ENCODE measurements at regions not wholly inside any gene's neighbourhood (a gene's known extent, or its start where the extent isn't known, plus 50 kb on each side); places are given as distances from the start of the nearest gene placed in this dataset.

DNA sequence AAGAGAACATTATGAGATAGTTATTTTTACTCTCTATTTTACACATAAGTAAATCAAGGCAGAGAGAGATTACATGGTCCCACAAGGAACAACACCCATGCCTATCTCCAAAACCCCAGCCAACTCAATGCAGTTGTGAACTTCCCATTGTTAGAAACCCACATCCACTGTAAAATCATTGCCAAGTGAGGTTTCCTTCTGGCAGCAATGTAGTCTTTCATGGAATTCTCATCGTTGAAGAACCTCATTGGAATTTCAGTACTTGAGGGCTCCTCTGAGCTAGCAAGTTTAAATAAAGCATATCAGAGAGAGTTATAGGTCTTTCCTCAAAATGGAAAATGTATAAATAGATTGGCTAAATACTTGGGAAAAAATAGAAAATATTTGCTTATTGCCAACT is 105.2 kb downstream of the RAD51AP2 start:
- H3K27me3 Mint-ChIP-seq (ENCODE audit: low read depth): no peaks in the 10 kb centered on the region
- H3K36me3 Mint-ChIP-seq (ENCODE audit: low read depth): no peaks in the 10 kb centered on the region
- H3K9me3 Mint-ChIP-seq (ENCODE audit: insufficient read depth): no peaks in the 10 kb centered on the region
- ATAC-seq: no peak
- H3K27ac Mint-ChIP-seq: no peak overlapping the region
- ChIA-PET CTCF (no interaction called here), POLR2A (no interaction called here)
- no peak overlapping the region for H3K4me3 Mint-ChIP-seq
- no peaks in the 10 kb centered on the region for H3K4me1 Mint-ChIP-seq (ENCODE audit: low read depth)
- DNase-seq: no peak

- H3K27me3 Mint-ChIP-seq (ENCODE audit: low read depth): no peaks in the 10 kb centered on the region
- POLR2A ChIA-PET: no interaction called here
- H3K4me1 Mint-ChIP-seq (ENCODE audit: low read depth): no peaks in the 10 kb centered on the region
- no peak for DNase-seq
- H3K9me3 Mint-ChIP-seq (ENCODE audit: insufficient read depth): peaks cover 18% of the 10 kb centered on the region
- no peaks in the 10 kb centered on the region for H3K36me3 Mint-ChIP-seq (ENCODE audit: low read depth)
- no peak overlapping the region for H3K4me3 Mint-ChIP-seq
- ATAC-seq: no peak
- CTCF ChIA-PET: no interaction called here
- no peak overlapping the region for H3K27ac Mint-ChIP-seq
Observed at GRCh38 chr2:17401096-17401495, 117.1 kb downstream of the RAD51AP2 start.

DNA sequence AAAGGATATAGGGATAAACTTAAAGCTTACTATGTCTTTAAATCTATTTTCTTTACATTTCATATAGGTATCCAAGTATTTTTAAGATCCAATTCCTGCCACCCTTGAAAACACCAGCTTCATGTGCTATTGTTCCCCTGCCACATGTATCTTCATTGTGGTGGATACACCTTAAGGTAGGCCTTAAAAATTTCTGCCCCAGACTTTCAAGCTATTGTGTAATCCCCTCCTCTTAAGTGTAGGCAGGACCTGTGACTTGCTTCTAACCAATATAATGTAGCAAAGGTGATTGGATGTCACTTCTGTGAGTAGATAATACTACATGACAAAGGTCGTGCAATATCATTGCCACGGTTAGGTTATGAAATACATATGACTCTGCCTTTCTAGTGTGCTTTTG is 119.5 kb downstream of the RAD51AP2 start:
- POLR2A ChIA-PET: no interaction called here
- Mint-ChIP-seq H3K4me1 (ENCODE audit: low read depth) (no peaks in the 10 kb centered on the region), H3K4me3 (no peak overlapping the region), H3K36me3 (ENCODE audit: low read depth) (no peaks in the 10 kb centered on the region), H3K9me3 (ENCODE audit: insufficient read depth) (peaks cover 12% of the 10 kb centered on the region), H3K27me3 (ENCODE audit: low read depth) (no peaks in the 10 kb centered on the region), H3K27ac (no peak overlapping the region)
- DNase-seq: no peak
- no peak for ATAC-seq
- CTCF ChIA-PET: no interaction called here

DNA sequence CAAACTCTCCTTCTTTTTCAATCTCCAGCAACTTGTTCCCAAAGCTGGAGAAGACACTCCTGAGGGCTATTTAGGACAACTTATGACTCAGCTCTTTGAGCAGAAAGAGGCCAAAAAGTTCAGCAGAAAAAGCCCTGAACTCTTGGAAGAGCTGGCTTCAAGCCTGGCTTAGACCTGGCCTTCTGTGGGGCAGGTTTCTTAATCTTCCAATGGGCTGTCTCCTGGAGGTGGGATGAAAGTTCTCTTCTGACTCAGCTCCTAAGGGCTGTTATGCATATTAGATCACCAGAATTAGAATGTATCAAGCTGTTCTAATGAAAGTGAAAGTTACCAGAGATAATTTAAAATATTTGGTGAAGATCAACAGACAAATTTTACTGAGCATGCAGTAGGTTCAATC is 129.4 kb downstream of the RAD51AP2 start:
- CTCF ChIA-PET: no interaction called here
- no peaks in the 10 kb centered on the region for H3K36me3 Mint-ChIP-seq (ENCODE audit: low read depth)

DNA sequence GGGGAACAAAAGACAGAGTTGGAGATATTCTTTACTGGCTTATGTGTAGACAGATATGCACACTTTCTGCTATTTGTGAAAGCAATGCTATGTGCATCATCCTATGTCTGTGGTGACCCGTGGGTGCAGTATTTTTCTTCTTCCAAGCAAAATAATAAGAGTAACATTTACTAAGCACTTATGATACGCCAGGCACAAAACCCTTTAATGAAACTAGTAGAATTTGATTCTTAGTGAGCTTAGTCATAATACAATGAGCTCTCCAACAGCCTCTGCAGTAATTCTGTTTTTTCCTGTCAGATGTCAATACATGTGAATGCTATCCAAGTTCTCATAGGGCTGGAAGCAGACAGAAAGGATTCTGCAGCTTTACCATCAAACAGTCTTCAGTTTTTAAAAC is 130.6 kb downstream of the RAD51AP2 start:
- POLR2A ChIA-PET: no interaction called here
- ATAC-seq: no peak

More for the DNA sequence above, 129.4 kb downstream of the RAD51AP2 start:
- no peaks in the 10 kb centered on the region for H3K4me1 Mint-ChIP-seq (ENCODE audit: low read depth)
- POLR2A ChIA-PET: no interaction called here
- H3K27me3 Mint-ChIP-seq (ENCODE audit: low read depth): no peaks in the 10 kb centered on the region
- no peak overlapping the region for H3K27ac Mint-ChIP-seq
- no peak for ATAC-seq
- H3K9me3 Mint-ChIP-seq (ENCODE audit: insufficient read depth): no peaks in the 10 kb centered on the region
- no peak overlapping the region for H3K4me3 Mint-ChIP-seq
- DNase-seq: no peak

DNA sequence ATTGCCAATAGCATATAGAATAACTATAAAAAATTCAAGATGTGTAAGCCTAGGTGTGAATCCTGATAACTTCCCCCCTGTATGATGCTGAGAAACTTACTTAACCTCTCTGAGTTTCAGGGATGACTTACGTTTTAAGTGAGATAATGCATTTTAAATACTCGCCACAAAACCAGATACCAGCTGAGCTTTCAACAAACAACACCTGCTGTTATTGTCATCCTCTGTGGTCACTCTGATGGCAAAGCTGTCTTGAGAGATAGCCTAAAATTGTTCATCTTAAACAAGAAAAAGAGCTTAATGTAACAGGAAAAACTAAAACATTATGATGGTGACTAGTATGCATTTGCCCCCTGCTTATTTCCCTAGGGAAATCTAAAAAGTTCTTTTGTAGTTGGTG is 131.5 kb downstream of the RAD51AP2 start:
- Mint-ChIP-seq H3K4me3 (no peak overlapping the region), H3K9me3 (ENCODE audit: insufficient read depth) (no peaks in the 10 kb centered on the region), H3K27me3 (ENCODE audit: low read depth) (no peaks in the 10 kb centered on the region), H3K27ac (no peak overlapping the region), H3K36me3 (ENCODE audit: low read depth) (no peaks in the 10 kb centered on the region), H3K4me1 (ENCODE audit: low read depth) (no peaks in the 10 kb centered on the region)
- DNase-seq (no peak), ATAC-seq (no peak)
- POLR2A ChIA-PET: no interaction called here
- CTCF ChIA-PET: no interaction called here

More for the DNA sequence above, 130.6 kb downstream of the RAD51AP2 start:
- CTCF ChIA-PET: no interaction called here
- H3K4me3 Mint-ChIP-seq: no peak overlapping the region
- no peaks in the 10 kb centered on the region for H3K4me1 Mint-ChIP-seq (ENCODE audit: low read depth)
- no peak overlapping the region for H3K27ac Mint-ChIP-seq
- no peak for DNase-seq
- H3K27me3 Mint-ChIP-seq (ENCODE audit: low read depth): no peaks in the 10 kb centered on the region
- no peaks in the 10 kb centered on the region for H3K36me3 Mint-ChIP-seq (ENCODE audit: low read depth)
- H3K9me3 Mint-ChIP-seq (ENCODE audit: insufficient read depth): no peaks in the 10 kb centered on the region

- CTCF ChIA-PET: no interaction called here
- H3K36me3 Mint-ChIP-seq (ENCODE audit: low read depth): no peaks in the 10 kb centered on the region
- no peak for ATAC-seq
Observed at GRCh38 chr2:17380003-17380402, 138.2 kb downstream of the RAD51AP2 start.

DNA sequence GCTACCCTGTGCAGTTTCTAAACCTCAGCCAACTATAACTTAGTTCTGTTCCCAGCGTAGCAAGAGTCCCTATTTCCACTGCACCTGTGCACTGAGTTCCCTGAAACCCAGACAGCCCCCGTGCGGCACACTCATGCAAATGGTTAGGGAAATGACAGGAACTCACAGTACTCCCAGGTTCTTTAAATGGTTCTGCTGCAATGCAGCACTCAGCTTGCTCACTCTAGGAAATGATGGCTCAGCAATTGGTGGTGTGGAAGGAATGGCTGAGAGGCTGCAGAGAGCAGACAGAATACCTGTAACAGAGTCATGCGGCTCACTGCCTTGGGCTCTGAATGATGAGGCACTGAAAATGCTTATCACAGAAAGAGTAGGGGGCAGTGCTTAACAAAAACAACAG is 143.0 kb downstream of the RAD51AP2 start:
- H3K4me3 Mint-ChIP-seq: no peak overlapping the region
- H3K36me3 Mint-ChIP-seq (ENCODE audit: low read depth): no peaks in the 10 kb centered on the region
- no peak overlapping the region for H3K27ac Mint-ChIP-seq
- no peaks in the 10 kb centered on the region for H3K4me1 Mint-ChIP-seq (ENCODE audit: low read depth)
- ATAC-seq (no peak), DNase-seq (no peak)
- POLR2A ChIA-PET: no interaction called here
- H3K27me3 Mint-ChIP-seq (ENCODE audit: low read depth): no peaks in the 10 kb centered on the region
- peaks cover 4% of the 10 kb centered on the region for H3K9me3 Mint-ChIP-seq (ENCODE audit: insufficient read depth)
- CTCF ChIA-PET: no interaction called here

More at GRCh38 chr2:17380003-17380402, 138.2 kb downstream of the RAD51AP2 start:
- no peaks in the 10 kb centered on the region for H3K4me1 Mint-ChIP-seq (ENCODE audit: low read depth)
- H3K27ac Mint-ChIP-seq: no peak overlapping the region
- DNase-seq: no peak
- H3K27me3 Mint-ChIP-seq (ENCODE audit: low read depth): no peaks in the 10 kb centered on the region
- no peaks in the 10 kb centered on the region for H3K9me3 Mint-ChIP-seq (ENCODE audit: insufficient read depth)
- POLR2A ChIA-PET: no interaction called here
- no peak overlapping the region for H3K4me3 Mint-ChIP-seq

- CTCF ChIA-PET: no interaction called here
- no peaks in the 10 kb centered on the region for H3K27me3 Mint-ChIP-seq (ENCODE audit: low read depth)
- no peak for ATAC-seq
Observed at GRCh38 chr2:17373741-17374140, 144.5 kb downstream of the RAD51AP2 start.

GRCh38 chr2:17373041-17373440 is 145.2 kb downstream of the RAD51AP2 start:
- Mint-ChIP-seq H3K27ac (no peak overlapping the region), H3K9me3 (ENCODE audit: insufficient read depth) (peaks cover 9% of the 10 kb centered on the region), H3K27me3 (ENCODE audit: low read depth) (no peaks in the 10 kb centered on the region), H3K36me3 (ENCODE audit: low read depth) (no peaks in the 10 kb centered on the region), H3K4me3 (no peak overlapping the region), H3K4me1 (ENCODE audit: low read depth) (no peaks in the 10 kb centered on the region)
- DNase-seq (no peak), ATAC-seq (no peak)
- CTCF ChIA-PET: no interaction called here
- POLR2A ChIA-PET: no interaction called here

More at GRCh38 chr2:17373741-17374140, 144.5 kb downstream of the RAD51AP2 start:
- no peak overlapping the region for H3K27ac Mint-ChIP-seq
- DNase-seq: no peak
- H3K4me1 Mint-ChIP-seq (ENCODE audit: low read depth): no peaks in the 10 kb centered on the region
- H3K4me3 Mint-ChIP-seq: no peak overlapping the region
- H3K36me3 Mint-ChIP-seq (ENCODE audit: low read depth): no peaks in the 10 kb centered on the region
- peaks cover 9% of the 10 kb centered on the region for H3K9me3 Mint-ChIP-seq (ENCODE audit: insufficient read depth)
- POLR2A ChIA-PET: no interaction called here

DNA sequence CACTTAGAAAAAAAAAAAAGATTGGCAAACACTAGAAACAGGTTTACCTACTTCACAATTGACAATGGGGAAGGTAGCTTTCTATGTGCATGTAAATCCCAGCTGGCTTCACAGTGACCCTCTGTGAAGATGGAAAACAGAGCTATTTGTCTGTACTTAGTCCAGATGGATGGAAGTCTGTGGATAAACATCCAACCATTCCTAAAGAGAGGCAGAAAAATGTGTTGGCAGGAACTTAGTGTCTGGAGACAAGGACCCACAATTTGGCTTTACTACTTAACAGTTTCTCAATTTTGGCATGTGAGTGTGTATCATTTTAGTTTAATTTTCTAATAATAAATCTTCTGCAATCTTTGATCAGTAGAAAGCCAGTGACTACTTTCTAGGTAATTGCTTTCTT is 154.4 kb downstream of the RAD51AP2 start:
- Mint-ChIP-seq H3K27me3 (ENCODE audit: low read depth) (no peaks in the 10 kb centered on the region), H3K9me3 (ENCODE audit: insufficient read depth) (no peaks in the 10 kb centered on the region), H3K4me1 (ENCODE audit: low read depth) (no peaks in the 10 kb centered on the region), H3K36me3 (ENCODE audit: low read depth) (no peaks in the 10 kb centered on the region), H3K27ac (no peak overlapping the region), H3K4me3 (no peak overlapping the region)
- DNase-seq: no peak
- CTCF ChIA-PET: no interaction called here
- POLR2A ChIA-PET: no interaction called here
- ATAC-seq: no peak

GRCh38 chr2:17362956-17363355 is 155.3 kb downstream of the RAD51AP2 start:
- CTCF ChIA-PET: no interaction called here
- Mint-ChIP-seq H3K4me1 (ENCODE audit: low read depth) (no peaks in the 10 kb centered on the region), H3K27ac (no peak overlapping the region), H3K36me3 (ENCODE audit: low read depth) (no peaks in the 10 kb centered on the region), H3K27me3 (ENCODE audit: low read depth) (no peaks in the 10 kb centered on the region), H3K9me3 (ENCODE audit: insufficient read depth) (no peaks in the 10 kb centered on the region), H3K4me3 (no peak overlapping the region)
- DNase-seq: no peak
- POLR2A ChIA-PET: no interaction called here
- no peak for ATAC-seq

- Mint-ChIP-seq H3K27ac (no peak overlapping the region), H3K36me3 (ENCODE audit: low read depth) (no peaks in the 10 kb centered on the region), H3K4me3 (no peak overlapping the region), H3K9me3 (ENCODE audit: insufficient read depth) (no peaks in the 10 kb centered on the region), H3K4me1 (ENCODE audit: low read depth) (no peaks in the 10 kb centered on the region), H3K27me3 (ENCODE audit: low read depth) (no peaks in the 10 kb centered on the region)
- ChIA-PET CTCF (no interaction called here), POLR2A (no interaction called here)
- no peak for DNase-seq
- ATAC-seq: no peak
Observed at GRCh38 chr2:17355608-17356329, 162.5 kb downstream of the RAD51AP2 start.
